Naive thymus-derived CD4-positive, alpha-beta T cell (primary cell): ENCODE measurements at regions not wholly inside any gene's neighbourhood (a gene's known extent, or its start where the extent isn't known, plus 50 kb on each side); places are given as distances from the start of the nearest gene placed in this dataset.

ENCODE experiments used
- ATAC-seq: fragments of 150-1000 bp; cut with Tn5 transposase; 2 replicates; pipeline ENCODE4 v1.10.0; 2021; ENCODE audit warnings: mild to moderate bottlenecking, moderate library complexity
- CTCF ChIA-PET: fragments of 350-600 bp; sonication (Branson Sonifier 250); formaldehyde crosslinking; loops from one replicate; lab custom pipeline; 2021; ENCODE audit warnings: antibody characterized with exemption; lab: Charles Lee
- POLR2A ChIA-PET: fragments of 350-600 bp; sonication (Branson Sonifier 250); formaldehyde crosslinking; loops from one replicate; lab custom pipeline; 2021; ENCODE audit warnings: antibody characterized with exemption, inconsistent platforms; lab: Charles Lee
- DNase-seq, 9 donors: peaks; one replicate each; pipeline versions ENCODE4 v3.0.0 to v3.0.0-alpha.2; 2020 to 2022; ENCODE audit warnings: mixed read lengths in 1 of 9
- H3K27ac ChIP-seq: one replicate; pipeline ENCODE4 v1.7.0; 2013; ENCODE audit warnings: mild to moderate bottlenecking, low read depth, low read length, moderate library complexity
- H3K27me3 ChIP-seq, 2 donors: one replicate each; pipeline ENCODE4 v1.7.0; 2013; ENCODE audit warnings: low read length in 2 of 2, mild to moderate bottlenecking in 2 of 2, moderate library complexity in 2 of 2; ENCODE audit not compliant: control insufficient read depth in 2 of 2, insufficient read depth in 2 of 2
- H3K36me3 ChIP-seq, 3 experiments: 1 replicate in 2 of 3; 2 replicates in 1 of 3; pipeline ENCODE4 v1.7.0; 2013; ENCODE audit warnings: low read length in 3 of 3, mild to moderate bottlenecking in 3 of 3, moderate library complexity in 1 of 3; ENCODE audit not compliant: insufficient read depth in 3 of 3, control insufficient read depth in 2 of 3
- H3K4me1 ChIP-seq, 2 donors: one replicate each; pipeline ENCODE4 v1.7.0; 2013; ENCODE audit warnings: low read length in 2 of 2, mild to moderate bottlenecking in 2 of 2, moderate library complexity in 1 of 2; ENCODE audit not compliant: control insufficient read depth in 2 of 2, insufficient read depth in 2 of 2
- H3K4me3 ChIP-seq: 2 replicates; pipeline ENCODE4 v1.7.0; 2013; ENCODE audit warnings: mild to moderate bottlenecking, low read length
- H3K9me3 ChIP-seq, 3 experiments: 1 replicate in 2 of 3; 2 replicates in 1 of 3; pipeline ENCODE4 v1.7.0; 2013; ENCODE audit warnings: low read length in 3 of 3; ENCODE audit not compliant: control insufficient read depth in 2 of 3
- H3K27ac Mint-ChIP-seq, 9 donors: one replicate each; pipeline ENCODE4 v1.8.0; 2020 to 2022; ENCODE audit warnings: mixed read lengths in 9 of 9, mild to moderate bottlenecking in 8 of 9, moderate library complexity in 5 of 9, inconsistent platforms in 2 of 9
- H3K27me3 Mint-ChIP-seq, 5 donors: one replicate each; pipeline ENCODE4 v1.8.0; 2021 to 2022; ENCODE audit warnings: mixed read lengths in 5 of 5, mild to moderate bottlenecking in 1 of 5
- H3K36me3 Mint-ChIP-seq, 5 donors: one replicate each; pipeline ENCODE4 v1.8.0; 2020 to 2022; ENCODE audit warnings: mixed read lengths in 5 of 5, mild to moderate bottlenecking in 3 of 5, inconsistent platforms in 1 of 5
- H3K4me1 Mint-ChIP-seq, 7 donors: one replicate each; pipeline ENCODE4 v1.8.0; 2020 to 2022; ENCODE audit warnings: mixed read lengths in 7 of 7, mild to moderate bottlenecking in 3 of 7, inconsistent platforms in 1 of 7
- H3K4me3 Mint-ChIP-seq, 10 donors: one replicate each; pipeline ENCODE4 v1.8.0; 2020 to 2022; ENCODE audit warnings: mild to moderate bottlenecking in 10 of 10, mixed read lengths in 10 of 10, moderate library complexity in 6 of 10, inconsistent platforms in 2 of 10
- H3K9me3 Mint-ChIP-seq, 11 donors: one replicate each; pipeline ENCODE4 v1.8.0; 2020 to 2022; ENCODE audit warnings: mixed read lengths in 11 of 11, mild to moderate bottlenecking in 4 of 11, inconsistent platforms in 1 of 11, moderate library complexity in 1 of 11
- intact Hi-C, 2 donors: fragments of 100-400 bp; cut with micrococcal nuclease; formaldehyde crosslinking; loops; one replicate each; pipeline ENCODE4 v1.15.1; 2023

DNA sequence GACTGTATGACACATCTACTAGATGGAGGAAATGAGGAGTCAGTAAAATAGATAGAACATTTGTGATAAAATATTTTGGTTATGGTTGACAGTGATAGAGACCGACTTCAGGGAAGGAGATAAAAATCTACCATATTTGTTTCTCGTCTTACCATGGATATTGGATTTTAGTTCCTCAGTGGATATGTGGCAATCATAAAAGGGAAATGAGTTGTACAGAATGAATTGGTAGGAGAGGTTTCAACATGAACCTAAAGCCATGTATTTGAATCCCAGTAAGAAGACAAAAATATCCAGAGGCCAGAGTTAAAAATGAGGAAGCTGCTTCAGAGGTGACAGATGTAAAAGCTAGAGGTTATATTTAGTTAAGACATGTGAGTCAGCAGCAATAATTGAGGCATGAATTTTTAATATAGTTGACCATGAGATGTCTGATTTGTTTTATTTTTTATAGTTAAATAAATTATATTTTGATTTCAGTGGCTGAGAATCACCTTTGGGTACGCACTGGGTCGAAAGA, 480.4 kb upstream of the TUSC1 start:
- Mint-ChIP-seq H3K4me1 (no peaks in the 10 kb centered on the region), H3K27me3 (no peaks in the 10 kb centered on the region), H3K36me3 (no peaks in the 10 kb centered on the region), H3K4me3 (no peak overlapping the region), H3K9me3 (peaks cover 0 to 14% (median 5%) of the 10 kb centered on the region in 11 donors), H3K27ac (no peak overlapping the region)
- Histone ChIP-seq H3K4me1 (no peaks in the 10 kb centered on the region), H3K27me3 (no peaks in the 10 kb centered on the region), H3K9me3 (no peaks in the 10 kb centered on the region), H3K36me3 (no peaks in the 10 kb centered on the region), H3K4me3 (no peak overlapping the region), H3K27ac (no peak overlapping the region)
- no peak for DNase-seq
- no peak for ATAC-seq
- ChIA-PET CTCF (no interaction called here), POLR2A (no interaction called here)
- intact Hi-C loops, result no loop called here

DNA sequence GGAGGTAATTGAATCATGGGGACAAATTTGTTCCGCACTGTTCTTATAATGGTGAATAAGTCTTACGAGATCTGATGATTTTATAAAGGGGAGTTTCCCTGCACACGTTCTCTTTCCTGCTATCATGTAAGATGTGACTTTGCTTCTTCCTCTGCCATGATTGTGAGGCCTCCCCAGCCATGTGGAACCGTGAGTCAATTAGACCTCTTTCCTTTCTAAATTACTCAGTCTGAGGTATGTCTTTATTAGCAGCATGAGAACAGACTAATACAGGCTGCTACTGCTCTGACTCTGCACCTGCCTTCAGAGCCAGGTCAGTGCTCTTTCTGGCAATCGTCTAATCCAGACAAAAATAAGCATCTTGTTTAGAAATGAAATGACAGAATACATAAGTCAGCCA, 479.2 kb upstream of the TUSC1 start:
- POLR2A ChIA-PET, result no interaction called here
- no peaks in the 10 kb centered on the region for H3K4me1 Mint-ChIP-seq
- Histone ChIP-seq H3K4me1 (no peaks in the 10 kb centered on the region), H3K9me3 (no peaks in the 10 kb centered on the region), H3K4me3 (no peak overlapping the region), H3K27me3 (no peaks in the 10 kb centered on the region), H3K27ac (no peak overlapping the region), H3K36me3 (no peaks in the 10 kb centered on the region)
- DNase-seq, result no peak
- ATAC-seq, result no peak
- intact Hi-C loops, result no loop called here
- H3K9me3 Mint-ChIP-seq, result peaks cover 0 to 16% (median 6%) of the 10 kb centered on the region in 11 donors
- H3K27me3 Mint-ChIP-seq, result no peaks in the 10 kb centered on the region
- no peaks in the 10 kb centered on the region for H3K36me3 Mint-ChIP-seq
- H3K4me3 Mint-ChIP-seq, result no peak overlapping the region
- no peak overlapping the region for H3K27ac Mint-ChIP-seq
- CTCF ChIA-PET, result no interaction called here

DNA sequence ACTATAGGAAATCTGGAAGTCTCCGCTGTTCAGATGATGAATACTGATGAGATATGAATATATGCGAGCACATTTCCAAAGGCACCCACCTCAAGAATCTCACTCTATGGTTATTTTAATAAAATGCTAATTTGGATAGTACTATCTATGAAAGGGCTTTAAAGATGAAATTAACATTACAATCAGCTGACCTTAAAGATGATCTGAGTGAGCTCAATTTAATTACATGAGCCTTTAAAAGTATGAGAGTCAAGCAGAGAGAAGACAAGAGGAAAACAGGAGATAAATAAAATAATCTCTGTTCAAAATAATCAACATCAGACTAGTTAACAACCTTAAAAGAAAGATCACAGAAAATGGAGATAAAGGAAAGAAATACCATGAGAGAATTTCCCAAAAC, 474.1 kb upstream of the TUSC1 start:
- intact Hi-C loops, result no loop called here
- Mint-ChIP-seq H3K9me3 (peaks cover 0 to 15% (median 4%) of the 10 kb centered on the region in 11 donors), H3K4me3 (no peak overlapping the region), H3K27me3 (no peaks in the 10 kb centered on the region), H3K36me3 (no peaks in the 10 kb centered on the region), H3K4me1 (no peaks in the 10 kb centered on the region), H3K27ac (no peak overlapping the region)
- H3K4me3 ChIP-seq, result no peak overlapping the region
- ATAC-seq, result no peak
- no peaks in the 10 kb centered on the region for H3K4me1 ChIP-seq
- no peaks in the 10 kb centered on the region for H3K27me3 ChIP-seq
- DNase-seq, result no peak
- no peak overlapping the region for H3K27ac ChIP-seq
- ChIA-PET CTCF (no interaction called here), POLR2A (no interaction called here)
- H3K36me3 ChIP-seq, result no peaks in the 10 kb centered on the region
- no peaks in the 10 kb centered on the region for H3K9me3 ChIP-seq

DNA sequence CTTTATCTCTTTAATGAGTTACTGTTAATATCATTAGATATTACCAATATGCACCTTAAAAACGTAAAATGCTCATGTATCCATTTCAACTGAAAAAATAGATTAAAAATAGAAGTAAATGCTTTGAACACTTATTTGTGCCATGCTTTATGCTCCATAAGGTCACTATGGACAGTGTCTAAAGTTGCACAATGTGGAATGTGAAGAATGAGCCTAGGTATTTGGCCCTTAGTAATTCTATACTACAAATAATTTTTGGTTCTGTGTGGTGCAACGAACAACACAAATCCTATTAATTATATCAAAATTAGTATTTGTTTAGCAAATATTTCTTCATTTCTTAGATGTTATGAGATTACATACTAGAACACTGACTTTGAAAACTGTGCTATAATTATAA, 469.9 kb upstream of the TUSC1 start:
- H3K27me3 Mint-ChIP-seq, result no peaks in the 10 kb centered on the region
- Histone ChIP-seq H3K9me3 (no peaks in the 10 kb centered on the region), H3K27ac (no peak overlapping the region), H3K36me3 (no peaks in the 10 kb centered on the region), H3K27me3 (no peaks in the 10 kb centered on the region), H3K4me3 (no peak overlapping the region), H3K4me1 (no peaks in the 10 kb centered on the region)
- ATAC-seq (no peak), DNase-seq (no peak)
- H3K9me3 Mint-ChIP-seq, result peaks cover 0 to 19% (median 3%) of the 10 kb centered on the region in 11 donors
- ChIA-PET CTCF (no interaction called here), POLR2A (no interaction called here)
- no peak overlapping the region for H3K27ac Mint-ChIP-seq
- H3K4me3 Mint-ChIP-seq, result no peak overlapping the region
- H3K36me3 Mint-ChIP-seq, result no peaks in the 10 kb centered on the region
- intact Hi-C loops, result no loop called here
- H3K4me1 Mint-ChIP-seq, result no peaks in the 10 kb centered on the region

DNA sequence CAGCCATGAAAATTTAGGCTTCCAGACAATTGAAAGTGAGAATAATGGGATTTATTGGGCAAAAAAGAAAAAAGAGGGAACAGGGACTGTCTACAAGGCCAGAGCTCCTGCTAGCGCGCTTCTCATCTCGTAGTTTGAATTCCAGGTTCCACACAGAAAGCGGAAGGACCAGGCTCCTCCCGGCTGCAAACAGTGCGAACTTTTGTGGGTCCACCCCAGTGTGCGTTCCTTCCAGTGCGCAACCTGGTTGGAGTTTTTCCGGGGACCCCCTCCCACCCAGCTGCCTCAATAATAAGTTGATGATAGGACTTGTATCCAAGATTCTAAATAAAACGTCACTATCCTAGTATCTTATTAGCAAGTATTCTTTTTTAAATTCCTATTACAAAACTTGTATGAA, 467.7 kb upstream of the TUSC1 start:
- H3K4me3 Mint-ChIP-seq, result no peak overlapping the region
- ChIA-PET POLR2A (no interaction called here), CTCF (no interaction called here)
- no peak for ATAC-seq
- H3K36me3 Mint-ChIP-seq, result no peaks in the 10 kb centered on the region
- peaks cover 1 to 19% (median 6%) of the 10 kb centered on the region in 11 donors for H3K9me3 Mint-ChIP-seq
- Histone ChIP-seq H3K4me3 (no peak overlapping the region), H3K27me3 (no peaks in the 10 kb centered on the region), H3K9me3 (no peaks in the 10 kb centered on the region), H3K4me1 (no peaks in the 10 kb centered on the region), H3K36me3 (no peaks in the 10 kb centered on the region), H3K27ac (no peak overlapping the region)
- intact Hi-C loops, result no loop called here
- DNase-seq, result no peak
- no peak overlapping the region for H3K27ac Mint-ChIP-seq
- H3K4me1 Mint-ChIP-seq, result no peaks in the 10 kb centered on the region
- no peaks in the 10 kb centered on the region for H3K27me3 Mint-ChIP-seq

DNA sequence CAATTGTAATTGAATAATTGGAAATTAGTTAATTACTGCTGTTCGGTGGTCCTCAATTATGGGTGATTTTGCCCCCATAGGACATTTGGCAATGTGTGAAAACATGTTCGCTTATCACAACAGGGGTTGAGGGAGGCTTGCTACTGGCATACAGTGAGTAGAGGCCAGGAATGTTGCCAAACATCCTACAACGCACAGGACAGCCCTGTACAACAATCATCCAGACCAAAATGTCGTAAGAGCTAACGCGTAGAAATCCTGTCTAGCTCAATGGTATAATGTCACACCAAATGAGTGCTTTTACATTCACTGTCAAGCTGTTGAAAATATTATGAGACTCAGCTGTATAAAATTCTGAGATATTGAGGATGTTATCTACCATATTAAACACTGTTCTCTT, 464.4 kb upstream of the TUSC1 start:
- H3K4me3 ChIP-seq, result no peak overlapping the region
- intact Hi-C loops, result no loop called here
- Mint-ChIP-seq H3K4me1 (no peaks in the 10 kb centered on the region), H3K9me3 (peaks cover 1 to 29% (median 6%) of the 10 kb centered on the region in 11 donors), H3K27ac (no peak overlapping the region), H3K36me3 (no peaks in the 10 kb centered on the region), H3K27me3 (no peaks in the 10 kb centered on the region), H3K4me3 (no peak overlapping the region)
- DNase-seq, result no peak
- no peak for ATAC-seq
- H3K27me3 ChIP-seq, result no peaks in the 10 kb centered on the region
- CTCF ChIA-PET, result no interaction called here
- POLR2A ChIA-PET, result no interaction called here
- H3K36me3 ChIP-seq, result no peaks in the 10 kb centered on the region
- H3K4me1 ChIP-seq, result no peaks in the 10 kb centered on the region
- H3K27ac ChIP-seq, result no peak overlapping the region
- H3K9me3 ChIP-seq, result no peaks in the 10 kb centered on the region

DNA sequence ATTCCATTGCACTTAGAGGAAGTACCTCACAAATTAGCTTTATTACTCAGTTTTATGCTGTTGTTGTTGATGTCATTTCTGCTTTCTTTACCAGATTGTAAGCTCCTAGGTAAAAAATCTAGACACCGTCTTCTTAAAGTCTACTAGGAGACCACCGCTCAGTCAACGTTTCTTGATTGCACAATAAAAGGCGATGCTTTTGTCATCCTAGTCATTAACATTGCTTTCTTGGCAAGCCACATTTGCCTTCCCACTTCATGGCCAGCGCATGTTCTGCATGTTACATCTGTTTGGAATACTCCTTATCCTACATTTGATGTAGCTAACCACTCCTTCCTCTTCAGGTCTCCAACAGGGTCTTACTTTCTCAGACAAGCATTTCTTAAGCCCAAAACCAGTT, 464.0 kb upstream of the TUSC1 start:
- DNase-seq, result no peak
- CTCF ChIA-PET, result no interaction called here

More for the DNA sequence above, 464.0 kb upstream of the TUSC1 start:
- Histone ChIP-seq H3K9me3 (no peaks in the 10 kb centered on the region), H3K27me3 (no peaks in the 10 kb centered on the region), H3K36me3 (no peaks in the 10 kb centered on the region), H3K27ac (no peak overlapping the region), H3K4me1 (no peaks in the 10 kb centered on the region), H3K4me3 (no peak overlapping the region)
- Mint-ChIP-seq H3K4me3 (no peak overlapping the region), H3K4me1 (no peaks in the 10 kb centered on the region), H3K27ac (no peak overlapping the region), H3K27me3 (no peaks in the 10 kb centered on the region), H3K9me3 (peaks cover 1 to 29% (median 6%) of the 10 kb centered on the region in 11 donors), H3K36me3 (no peaks in the 10 kb centered on the region)
- POLR2A ChIA-PET, result no interaction called here
- ATAC-seq, result no peak
- intact Hi-C loops, result no loop called here
